ENCODE measurements at regions not wholly inside any gene's neighbourhood (a gene's known extent, or its start where the extent isn't known, plus 50 kb on each side); places are given as distances from the start of the nearest gene placed in this dataset.
"Not testable (repeated sequence)": the region's sequence is repeated elsewhere in the genome, so short reads cannot be mapped to it uniquely, and the experiment has no call there.

GRCh38 chr1:189675712-189676244, 801.9 kb downstream of the BRINP3 start:
- DNase-seq (ENCODE audit: low read depth) = no peak

DNA sequence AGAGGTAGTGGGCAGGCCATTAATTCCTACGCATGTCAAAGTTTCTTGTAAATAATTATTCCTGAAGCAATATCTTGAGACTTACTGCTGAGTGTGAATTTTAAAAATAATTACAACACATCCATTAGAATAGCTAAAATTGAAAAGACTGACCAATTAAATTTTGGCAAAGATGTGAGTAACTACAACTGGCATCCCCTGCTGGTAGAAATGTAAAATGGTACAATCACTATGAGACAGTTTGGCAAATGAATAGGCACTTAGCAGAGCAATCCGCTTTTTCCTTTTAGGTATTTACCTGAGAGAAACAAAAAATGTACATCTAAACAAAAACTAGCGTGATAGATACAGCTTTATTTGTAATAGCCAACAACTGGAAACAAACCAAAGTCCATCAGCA, 798.9 kb downstream of the BRINP3 start:
- DNase-seq (ENCODE audit: low read depth) = no peak

DNA sequence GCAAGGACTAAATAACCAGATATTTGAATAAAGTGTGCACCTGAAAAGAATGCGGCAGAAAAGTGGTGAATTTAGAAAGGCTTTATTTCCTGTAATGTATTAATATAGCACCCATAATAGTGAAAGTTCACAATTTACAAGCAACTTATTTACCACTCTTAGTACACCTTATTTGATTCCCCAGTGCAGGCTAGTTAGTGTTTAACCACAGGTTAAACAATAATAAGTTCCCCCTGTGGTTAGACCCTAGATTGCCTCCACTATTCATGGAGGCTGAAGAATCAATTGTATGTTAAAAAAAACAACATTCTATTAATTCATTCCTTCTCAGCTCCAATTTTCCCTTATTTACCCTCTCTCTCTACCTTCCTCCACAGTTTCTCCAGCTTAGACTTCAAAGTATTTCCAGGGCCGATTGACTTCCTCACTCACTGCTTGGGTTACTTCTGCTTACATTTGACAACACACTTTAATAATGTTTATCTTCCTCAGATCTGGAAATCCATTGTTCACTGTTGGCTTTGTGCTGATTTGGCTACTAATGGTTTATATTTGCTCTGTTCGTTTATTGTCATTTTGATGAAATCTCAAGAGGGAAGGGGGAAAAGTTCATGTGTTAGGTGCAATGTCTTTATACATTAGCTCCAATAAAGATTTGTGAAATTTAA, 796.3 kb downstream of the BRINP3 start:
- no peak for DNase-seq (ENCODE audit: low read depth)

DNA sequence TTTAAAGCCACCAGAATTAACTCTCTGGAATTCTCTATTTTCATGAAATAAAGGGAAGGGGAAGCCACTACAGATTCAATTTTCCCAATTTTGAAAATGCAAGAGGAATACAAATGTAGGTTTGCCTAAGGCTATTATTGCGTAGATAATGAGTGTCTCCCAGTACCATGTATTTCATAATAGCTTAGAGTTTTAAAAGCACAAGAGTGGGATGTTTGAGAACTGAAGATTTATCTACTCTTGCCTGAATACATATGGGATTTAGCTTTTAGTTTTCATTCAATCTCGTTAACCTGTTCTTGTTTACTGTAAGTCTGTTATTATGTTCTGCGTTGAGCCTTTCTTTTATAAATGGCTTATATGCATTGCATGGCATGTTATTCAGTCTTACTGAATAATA, 795.1 kb downstream of the BRINP3 start:
- DNase-seq (ENCODE audit: low read depth) = no peak

DNA sequence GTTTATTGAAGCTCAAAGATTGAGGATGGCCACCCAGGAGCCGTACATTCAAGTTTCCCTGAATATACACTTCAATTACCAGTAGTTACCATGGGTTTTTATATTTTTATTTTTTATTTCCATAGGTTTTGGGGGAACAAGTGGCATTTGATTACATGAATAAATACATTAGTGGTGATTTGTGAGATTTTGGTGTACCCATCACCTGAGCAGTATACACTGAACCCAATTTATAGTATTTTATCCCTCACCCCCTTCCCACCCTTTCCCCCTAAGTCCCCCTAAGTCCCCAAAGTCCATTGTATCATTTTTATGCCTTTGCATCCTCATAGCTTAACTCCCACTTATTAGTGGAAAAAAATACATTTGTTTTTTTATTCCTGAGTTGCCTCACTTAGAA, 791.4 kb downstream of the BRINP3 start:
- no peak for DNase-seq (ENCODE audit: low read depth)

DNA sequence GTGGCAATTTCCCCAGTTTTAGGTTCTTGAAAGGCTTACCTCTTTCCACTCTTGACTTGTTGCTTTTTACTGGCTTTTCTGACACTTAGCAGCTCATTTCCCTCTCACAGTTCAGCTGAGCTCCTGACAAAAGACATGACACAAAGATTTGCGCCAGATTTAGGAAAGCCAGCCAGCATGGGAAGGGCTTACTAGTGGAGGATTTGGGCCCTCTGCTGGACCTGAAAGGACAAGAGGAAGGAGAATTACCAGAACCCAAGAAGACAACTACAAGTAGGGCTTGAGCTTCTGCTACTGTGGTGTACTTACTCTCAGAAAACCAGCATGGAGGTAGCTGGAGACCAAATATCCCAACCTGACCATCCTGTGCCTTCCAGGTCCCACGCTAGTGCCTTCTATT, 784.5 kb downstream of the BRINP3 start:
- DNase-seq (ENCODE audit: low read depth) = no peak

GRCh38 chr1:189696297-189696696, 781.4 kb downstream of the BRINP3 start:
- no peak for DNase-seq (ENCODE audit: low read depth)

- DNase-seq (ENCODE audit: low read depth) = no peak
These were observed 780.6 kb downstream of the BRINP3 start for GRCh38 chr1:189697113-189697512.

- no peak for DNase-seq (ENCODE audit: low read depth)
These were observed 776.1 kb downstream of the BRINP3 start for GRCh38 chr1:189701606-189702005.

DNA sequence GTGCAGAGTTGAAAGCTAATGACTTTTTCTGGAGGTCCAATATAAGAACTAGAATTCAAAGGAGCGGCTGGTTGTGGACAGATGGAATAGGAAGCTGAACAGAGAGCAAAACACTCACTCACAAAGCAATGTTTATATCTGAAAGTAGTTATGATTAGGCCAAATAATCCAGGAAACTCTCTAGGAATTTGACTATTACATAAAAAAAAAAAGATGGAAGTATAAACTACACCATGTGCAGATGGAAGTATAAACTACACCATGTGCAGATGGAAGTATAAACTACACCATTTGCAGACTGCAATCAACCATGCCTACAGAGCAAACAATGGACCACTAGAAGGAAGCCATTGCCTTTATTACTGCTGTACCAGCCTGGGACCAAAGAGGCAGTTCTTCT, 771.1 kb downstream of the BRINP3 start:
- DNase-seq (ENCODE audit: low read depth) = no peak

- DNase-seq (ENCODE audit: low read depth) = peak; percentile 34
These were observed 769.0 kb downstream of the BRINP3 start for GRCh38 chr1:189708674-189709073.

GRCh38 chr1:189718147-189718795, 759.4 kb downstream of the BRINP3 start:
- not testable (repeated sequence) for DNase-seq (ENCODE audit: low read depth)

GRCh38 chr1:189726806-189727205, 750.9 kb downstream of the BRINP3 start:
- no peak for DNase-seq (ENCODE audit: low read depth)

DNA sequence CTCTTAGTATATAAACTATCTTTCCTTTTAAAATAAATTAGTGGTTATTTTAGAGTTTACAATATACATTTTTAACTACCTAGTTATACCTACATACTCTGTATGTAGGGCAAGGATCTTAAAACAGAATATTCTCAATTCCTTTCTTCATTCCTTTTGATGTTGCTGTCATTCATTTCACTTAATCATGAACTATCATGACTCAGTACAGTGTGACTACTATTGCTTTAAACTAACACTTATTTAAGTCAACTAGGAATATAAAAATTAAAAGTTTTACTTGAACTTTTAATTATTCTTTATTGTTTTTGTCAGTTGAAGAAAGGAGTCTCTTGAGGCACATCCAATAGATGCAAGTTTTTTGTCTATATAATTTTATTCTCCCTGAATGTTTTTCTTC, 726.4 kb downstream of the BRINP3 start:
- DNase-seq (ENCODE audit: low read depth) = no peak

- no peak for DNase-seq (ENCODE audit: low read depth)
These were observed 725.1 kb downstream of the BRINP3 start for GRCh38 chr1:189752461-189752995.

DNA sequence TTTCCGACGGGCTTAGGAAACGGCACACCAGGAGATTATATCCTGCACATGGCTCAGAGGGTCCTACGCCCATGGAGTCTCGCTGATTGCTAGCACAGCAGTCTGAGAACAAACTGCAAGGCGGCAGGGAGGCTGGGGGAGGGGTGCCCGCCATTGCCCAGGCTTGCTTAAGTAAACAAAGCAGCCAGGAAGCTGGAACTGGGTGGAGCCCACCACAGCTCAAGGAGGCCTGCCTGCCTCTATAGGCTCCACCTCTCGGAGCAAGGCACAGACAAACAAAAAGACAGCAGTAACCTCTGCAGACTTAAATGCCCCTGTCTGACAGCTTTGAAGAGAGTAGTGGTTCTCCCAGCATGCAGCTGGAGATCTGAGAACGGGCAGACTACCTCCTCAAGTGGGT, 722.6 kb downstream of the BRINP3 start:
- DNase-seq (ENCODE audit: low read depth) = not testable (repeated sequence)

GRCh38 chr1:189764391-189765320, 713.0 kb downstream of the BRINP3 start:
- DNase-seq (ENCODE audit: low read depth) = no peak

DNA sequence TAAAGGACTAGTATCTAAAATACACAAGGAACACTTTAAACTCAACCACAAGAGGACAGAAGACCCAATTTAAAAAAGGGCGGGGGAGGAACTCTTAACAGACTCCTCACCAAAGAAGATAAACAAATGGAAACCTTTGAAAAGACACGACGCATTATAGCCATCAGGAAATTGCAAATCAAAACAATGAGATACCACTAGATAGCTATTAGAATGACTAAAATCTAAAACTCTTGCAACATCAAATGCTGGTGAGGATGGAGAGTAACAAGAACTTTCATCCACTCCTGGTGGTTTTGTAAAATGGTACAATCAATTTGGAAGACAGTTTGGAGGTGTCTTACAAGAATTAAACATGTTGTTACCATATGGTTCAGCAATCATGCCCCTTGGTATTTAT, 708.2 kb downstream of the BRINP3 start:
- no peak for DNase-seq (ENCODE audit: low read depth)

DNA sequence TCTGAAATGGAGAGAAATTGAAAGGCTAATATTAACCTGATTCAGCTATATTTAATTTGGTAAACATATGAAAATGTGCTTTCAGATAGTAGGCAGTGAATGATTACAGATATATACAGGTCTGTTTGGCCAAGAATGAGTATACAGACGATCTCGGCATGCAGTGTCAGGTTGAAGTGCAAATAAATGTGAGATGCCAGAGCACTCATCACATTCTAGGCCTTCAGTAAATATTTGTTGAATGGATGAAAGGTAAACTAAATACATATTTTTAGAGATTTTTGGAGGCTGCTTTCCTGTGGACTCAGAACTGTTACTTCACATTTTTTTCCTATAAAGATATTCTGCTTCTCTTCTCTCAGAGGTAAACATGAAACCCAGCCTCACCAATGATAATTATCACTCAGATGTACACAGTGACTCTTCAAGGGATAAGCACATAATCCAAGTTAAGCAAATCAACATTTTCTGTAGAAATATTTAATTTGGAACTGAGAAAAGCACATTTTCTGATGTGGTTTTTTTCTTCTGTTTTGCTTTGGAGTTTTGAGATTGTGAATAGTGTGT, 702.9 kb downstream of the BRINP3 start:
- no peak for DNase-seq (ENCODE audit: low read depth)

GRCh38 chr1:189775343-189775742, 702.3 kb downstream of the BRINP3 start:
- peak; percentile 63 for DNase-seq (ENCODE audit: low read depth)

GRCh38 chr1:189779034-189779433, 698.6 kb downstream of the BRINP3 start:
- no peak for DNase-seq (ENCODE audit: low read depth)

All from HT1080 (cell line).